BE2C (cell line): ENCODE measurements at regions not wholly inside any gene's neighbourhood (a gene's known extent, or its start where the extent isn't known, plus 50 kb on each side); places are given as distances from the start of the nearest gene placed in this dataset.

Source experiments
- DNase-seq: peaks from one replicate; pipeline ENCODE4 v3.0.0-alpha.2; 2020
- H3K27me3 ChIP-seq: fragments of 250-450 bp; sonication (Bioruptor Pico); 2 replicates; pipeline ENCODE4 v1.5.1; 2020; ENCODE audit warnings: mild to moderate bottlenecking
- H3K36me3 ChIP-seq: fragments of 250-450 bp; sonication (Bioruptor Pico); 2 replicates; pipeline ENCODE4 v1.5.1; 2020; ENCODE audit warnings: mild to moderate bottlenecking
- H3K4me1 ChIP-seq: fragments of 250-450 bp; sonication (Bioruptor Pico); 2 replicates; pipeline ENCODE4 v1.5.1; 2020
- H3K4me3 ChIP-seq: 2 replicates; pipeline ENCODE4 v1.5.1; 2011; ENCODE audit warnings: low read depth, low read length
- H3K9me3 ChIP-seq: fragments of 250-450 bp; sonication (Bioruptor Pico); 2 replicates; pipeline ENCODE4 v1.5.1; 2020
- CTCF ChIP-seq: IDR thresholded peaks from 2 replicates; pipeline ENCODE4 v1.5.1; 2012; ENCODE audit warnings: mild to moderate bottlenecking, low read depth, low read length

DNA sequence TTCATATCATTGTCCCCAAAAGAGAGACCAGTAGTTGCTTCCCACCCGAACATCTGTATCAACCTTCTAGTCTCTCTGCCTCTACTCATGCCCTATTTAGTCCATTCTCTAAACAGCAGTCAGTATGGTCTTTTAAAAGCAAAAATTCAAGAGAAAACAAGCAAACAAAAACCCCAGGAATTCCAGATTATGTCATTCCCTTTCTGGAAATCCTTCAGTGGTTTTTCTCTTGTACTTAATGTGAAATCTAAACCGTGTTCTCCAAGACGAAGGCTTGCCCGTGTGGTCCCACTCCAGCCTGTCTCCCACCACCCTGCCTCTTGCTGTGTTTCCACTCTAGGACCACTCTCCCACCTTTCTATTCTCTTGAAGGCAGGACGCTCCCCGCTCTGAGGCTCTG is 90.8 kb downstream of the TMEM30B start:
- H3K36me3 ChIP-seq, result no peaks in the 10 kb centered on the region
- H3K4me1 ChIP-seq, result no peaks in the 10 kb centered on the region
- no peak for DNase-seq
- TF ChIP-seq CTCF, result no peak
- H3K27me3 ChIP-seq, result peaks cover 10% of the 10 kb centered on the region
- no peak overlapping the region for H3K4me3 ChIP-seq
- no peaks in the 10 kb centered on the region for H3K9me3 ChIP-seq

DNA sequence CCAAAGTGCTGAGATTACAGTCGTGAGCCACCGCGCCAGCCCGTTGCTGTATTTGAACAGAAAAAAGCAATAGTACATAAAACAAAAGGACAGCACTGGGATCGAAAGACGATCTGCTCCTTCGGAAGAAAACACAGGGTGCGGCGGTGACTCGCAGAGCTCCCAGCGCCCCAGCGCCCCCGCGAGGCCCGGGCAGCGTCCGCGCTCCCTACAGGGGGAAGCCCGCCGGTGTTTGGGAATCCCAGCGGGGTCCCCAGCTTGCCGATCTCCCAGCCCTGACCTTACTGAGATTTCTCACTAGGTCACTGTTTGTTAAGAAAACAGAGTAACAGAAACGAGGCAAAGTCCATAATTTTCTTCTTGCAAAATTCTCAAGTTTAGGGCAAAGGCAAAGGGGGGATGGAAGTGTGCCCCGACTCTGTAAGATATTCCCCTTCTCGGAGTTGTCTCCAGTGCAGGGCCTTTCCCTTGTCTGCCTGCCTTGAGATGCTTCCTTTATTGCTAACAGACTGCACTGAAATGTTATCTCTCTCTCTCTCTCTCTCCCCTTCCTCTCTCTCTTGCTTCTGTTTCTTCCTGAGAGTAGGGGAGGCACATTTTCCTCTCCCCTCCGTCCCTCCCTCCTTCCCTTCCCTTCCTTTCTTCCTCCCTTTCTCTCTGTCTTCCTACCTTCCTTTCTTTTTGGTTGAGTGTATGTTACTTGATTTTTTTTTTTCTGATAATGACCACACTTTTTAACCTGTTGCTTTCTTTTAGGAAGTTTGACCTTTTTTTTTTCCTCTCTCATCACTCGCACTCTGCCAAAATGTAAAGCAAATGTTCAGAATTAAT is 91.9 kb downstream of the TMEM30B start:
- DNase-seq, result peak; percentile 59
- peak; percentile 49 for TF ChIP-seq CTCF
- H3K4me1 ChIP-seq, result no peaks in the 10 kb centered on the region
- peak overlapping the region; percentile 17 for H3K4me3 ChIP-seq
- no peaks in the 10 kb centered on the region for H3K9me3 ChIP-seq
- H3K27me3 ChIP-seq, result peaks cover 10% of the 10 kb centered on the region
- no peaks in the 10 kb centered on the region for H3K36me3 ChIP-seq

- Histone ChIP-seq H3K4me3 (no peak overlapping the region), H3K4me1 (no peaks in the 10 kb centered on the region), H3K27me3 (peaks cover 10% of the 10 kb centered on the region), H3K9me3 (no peaks in the 10 kb centered on the region; the same call in 1 of the 2 replicates), H3K36me3 (no peaks in the 10 kb centered on the region)
- TF ChIP-seq CTCF, result no peak
- DNase-seq, result no peak
These were observed 92.9 kb downstream of the TMEM30B start for GRCh38 chr14:61188196-61188595.

GRCh38 chr14:61187196-61187905 is 93.8 kb downstream of the TMEM30B start:
- no peaks in the 10 kb centered on the region for H3K36me3 ChIP-seq
- TF ChIP-seq CTCF, result no peak
- no peaks in the 10 kb centered on the region for H3K4me1 ChIP-seq
- H3K9me3 ChIP-seq, result no peaks in the 10 kb centered on the region; the same call in 1 of the 2 replicates
- peaks cover 10% of the 10 kb centered on the region for H3K27me3 ChIP-seq
- no peak overlapping the region for H3K4me3 ChIP-seq
- no peak for DNase-seq

DNA sequence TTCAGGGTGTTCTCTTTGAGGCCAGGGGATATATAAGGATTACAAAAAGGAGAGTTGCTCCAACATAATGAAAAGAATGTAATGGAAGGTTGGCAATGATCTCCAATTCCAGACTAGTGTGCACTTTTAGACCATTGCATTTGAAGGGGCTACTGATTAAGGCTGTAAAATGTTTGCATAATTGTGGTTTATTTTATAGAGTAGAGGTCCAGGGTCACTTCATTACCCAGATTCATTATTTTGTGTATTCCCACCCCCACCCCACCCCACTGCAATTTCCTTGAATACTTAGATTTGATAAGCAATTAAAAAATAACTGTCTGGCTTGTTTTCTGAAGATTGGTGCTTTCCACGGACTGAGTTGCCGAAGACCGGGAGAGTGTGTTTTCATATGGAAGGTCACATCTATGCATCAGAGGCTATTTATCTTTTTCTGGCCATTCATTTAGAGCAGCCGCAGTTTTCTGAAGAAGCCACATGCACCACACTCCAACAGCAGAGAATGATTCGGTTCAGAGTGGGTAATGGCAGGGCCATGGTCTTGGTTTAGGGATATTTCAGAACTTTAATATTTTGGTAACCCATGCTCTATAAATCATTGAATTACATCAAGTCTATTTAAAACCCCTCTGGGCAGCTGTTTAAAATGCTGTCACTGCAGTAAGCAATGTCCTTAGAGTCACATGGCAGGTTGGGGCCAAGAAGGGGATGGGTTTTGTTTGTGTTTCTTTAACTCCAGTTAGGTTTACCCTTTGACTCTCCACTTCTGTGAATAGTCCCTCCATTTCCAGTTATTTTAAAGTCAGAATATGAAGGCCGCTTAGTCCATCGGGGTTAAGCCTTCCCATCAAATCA is 94.6 kb downstream of the TMEM30B start:
- no peak for DNase-seq
- H3K4me1 ChIP-seq, result no peaks in the 10 kb centered on the region

More for the DNA sequence above, 94.6 kb downstream of the TMEM30B start:
- Histone ChIP-seq H3K36me3 (no peaks in the 10 kb centered on the region), H3K4me3 (no peak overlapping the region), H3K9me3 (no peaks in the 10 kb centered on the region; the same call in 1 of the 2 replicates), H3K27me3 (peaks cover 10% of the 10 kb centered on the region)
- no peak for TF ChIP-seq CTCF
